Fibroblast of upper back skin (primary cell): ENCODE measurements at regions not wholly inside any gene's neighbourhood (a gene's known extent, or its start where the extent isn't known, plus 50 kb on each side); places are given as distances from the start of the nearest gene placed in this dataset.

Source experiments
- DNase-seq: peaks from one replicate; pipeline ENCODE4 v3.0.0-alpha.2; 2013

DNA sequence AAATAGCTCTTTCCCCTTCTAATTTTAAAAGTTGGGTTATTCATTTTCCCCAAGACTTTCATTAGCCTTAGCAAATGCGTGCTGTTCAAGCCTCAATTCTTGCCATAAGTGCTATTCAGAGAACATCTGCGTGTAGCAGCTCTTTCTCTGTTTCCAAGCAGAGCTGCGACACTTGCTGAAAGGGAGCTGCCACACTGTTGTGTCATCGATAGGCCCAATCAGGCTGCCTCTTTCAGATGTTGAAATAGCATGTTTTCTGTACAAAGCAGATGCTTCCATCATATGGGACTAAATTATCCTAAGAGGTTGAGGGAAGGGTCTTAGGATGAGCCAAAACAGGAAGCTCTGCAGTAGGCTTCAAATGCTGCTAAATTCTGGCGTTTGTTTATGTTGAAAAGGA, 220.9 kb upstream of the CDC14C start:
- no peak for DNase-seq

DNA sequence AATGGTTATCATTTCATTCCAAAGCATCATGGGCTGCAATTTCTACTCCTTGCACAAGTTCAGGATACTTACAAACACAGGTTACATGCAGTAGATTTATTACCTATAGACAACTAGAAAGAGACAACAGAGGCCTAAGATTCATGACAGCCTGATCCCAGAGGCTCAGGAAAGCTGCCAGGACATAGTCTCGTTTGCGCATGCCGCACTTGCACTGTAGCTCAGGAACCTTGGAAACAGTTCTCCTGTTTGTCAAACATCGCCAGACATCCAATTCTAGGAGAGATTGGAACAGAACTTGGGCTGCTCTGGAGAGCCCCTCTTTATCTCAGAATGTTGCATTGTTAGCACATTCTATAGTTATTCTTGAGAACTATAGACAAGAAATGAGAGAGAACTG, 216.2 kb upstream of the CDC14C start:
- no peak for DNase-seq

DNA sequence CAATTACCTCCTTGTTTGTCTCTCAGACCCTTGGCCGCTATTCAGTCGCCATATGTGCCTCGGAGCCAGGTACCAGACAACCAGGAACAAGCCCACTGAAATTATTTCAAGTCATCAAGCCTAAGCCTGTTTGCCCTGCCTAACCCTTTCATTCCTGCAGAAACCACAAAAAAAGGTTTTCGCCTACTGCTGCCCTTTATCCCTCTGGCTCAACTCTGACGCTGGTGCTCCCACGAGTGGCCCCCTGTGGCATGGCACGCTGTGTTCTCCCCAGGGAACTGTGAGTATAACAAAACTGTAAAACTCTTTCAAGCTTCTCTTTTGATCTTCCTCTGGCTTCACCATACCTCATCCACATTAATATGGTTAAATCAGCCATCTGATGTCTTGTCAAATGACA, 215.7 kb upstream of the CDC14C start:
- no peak for DNase-seq

DNA sequence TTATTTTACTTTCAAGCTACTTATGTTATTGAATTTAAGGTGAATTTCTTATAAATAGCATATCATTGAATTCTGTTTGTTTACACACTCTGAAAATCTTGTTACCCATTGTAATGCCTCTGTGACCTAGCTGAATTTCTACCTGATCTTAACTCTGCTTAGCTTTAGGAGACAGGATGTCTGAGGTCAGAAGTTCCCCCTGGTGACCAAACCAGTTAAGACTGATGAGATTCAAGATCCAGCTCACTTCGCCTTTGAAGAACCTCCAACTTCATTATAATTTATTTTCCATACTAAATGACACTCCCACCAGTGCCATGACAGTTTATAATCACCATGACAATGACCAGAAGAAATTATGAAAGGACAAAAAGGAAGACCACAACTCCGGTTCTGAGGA, 213.4 kb upstream of the CDC14C start:
- DNase-seq, result no peak

GRCh38 chr7:48718731-48719378, 205.5 kb upstream of the CDC14C start:
- no peak for DNase-seq

- no peak for DNase-seq
Observed at GRCh38 chr7:48728799-48729198, 195.5 kb upstream of the CDC14C start.

DNA sequence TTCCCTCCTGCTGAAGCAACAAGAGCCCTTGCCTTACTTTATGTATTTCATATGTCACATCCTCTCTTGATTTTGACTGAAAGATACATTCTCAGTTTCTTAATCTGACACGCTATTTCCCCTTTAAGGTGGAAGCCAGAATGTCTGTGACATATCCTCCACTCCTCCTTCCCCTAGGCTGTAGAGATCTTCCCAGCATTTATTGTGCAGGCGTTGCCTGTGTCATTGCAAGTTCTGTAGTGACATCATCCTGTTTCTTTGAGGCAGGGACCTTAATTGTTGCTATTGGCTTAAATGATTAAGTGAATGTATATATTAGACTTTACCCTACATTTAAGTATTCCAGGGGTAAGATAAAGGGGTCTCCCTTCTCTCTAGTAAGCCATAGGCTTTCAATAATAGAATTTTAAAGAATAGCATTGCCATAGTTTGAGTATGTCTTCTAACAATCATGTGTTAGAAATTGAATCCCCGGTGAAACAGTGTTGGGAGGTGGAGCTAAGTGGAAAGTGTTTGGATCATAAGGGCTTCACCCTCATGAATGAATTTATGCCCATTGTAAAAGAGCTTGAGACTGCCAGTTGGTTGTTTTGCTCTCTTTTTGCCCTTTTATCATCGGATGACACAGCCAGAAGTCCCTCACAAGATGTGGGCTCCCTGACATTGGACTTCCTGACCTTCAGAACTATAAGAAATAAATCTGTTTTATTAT, 189.5 kb upstream of the CDC14C start:
- DNase-seq, result no peak

GRCh38 chr7:48741545-48741944, 182.8 kb upstream of the CDC14C start:
- DNase-seq, result no peak

- DNase-seq, result no peak
Observed at GRCh38 chr7:48742079-48742798, 182.1 kb upstream of the CDC14C start.

DNA sequence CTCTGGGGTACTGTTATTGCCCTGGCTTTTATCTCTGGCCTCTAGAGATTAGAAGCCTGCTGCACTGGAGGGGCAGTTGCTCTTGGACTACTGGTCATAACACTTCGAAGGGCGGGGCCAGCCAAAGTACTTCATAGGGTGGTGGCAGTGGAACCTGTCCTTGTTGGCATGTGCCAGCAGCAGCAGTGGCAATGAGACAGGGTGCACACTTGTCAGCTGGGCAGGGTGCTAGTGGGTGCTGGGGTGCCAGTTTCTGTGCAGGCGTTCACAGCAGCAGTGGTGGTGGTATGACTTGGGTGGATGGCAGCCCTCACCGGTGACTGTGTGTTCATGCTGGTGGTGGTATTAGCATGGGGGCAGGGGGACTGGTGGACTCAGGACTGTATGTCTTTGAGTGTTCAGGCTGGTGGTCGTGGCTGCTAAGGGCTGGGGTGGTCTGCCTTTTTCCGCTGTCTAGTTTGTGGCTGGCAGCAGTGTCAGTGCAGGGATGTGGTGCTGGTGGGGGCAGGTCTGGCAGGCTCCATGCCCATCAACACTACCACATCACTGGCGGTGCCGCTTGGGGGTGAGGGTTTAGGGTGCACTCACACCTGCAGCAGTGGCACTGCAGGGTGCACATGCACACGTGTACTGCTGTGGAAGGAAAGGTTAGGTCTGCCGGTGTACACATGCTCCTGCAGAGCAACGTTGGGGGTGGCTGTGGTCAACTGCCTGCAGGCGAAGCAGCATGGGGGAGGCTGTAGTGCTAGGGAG, 176.1 kb upstream of the CDC14C start:
- DNase-seq, result no peak

DNA sequence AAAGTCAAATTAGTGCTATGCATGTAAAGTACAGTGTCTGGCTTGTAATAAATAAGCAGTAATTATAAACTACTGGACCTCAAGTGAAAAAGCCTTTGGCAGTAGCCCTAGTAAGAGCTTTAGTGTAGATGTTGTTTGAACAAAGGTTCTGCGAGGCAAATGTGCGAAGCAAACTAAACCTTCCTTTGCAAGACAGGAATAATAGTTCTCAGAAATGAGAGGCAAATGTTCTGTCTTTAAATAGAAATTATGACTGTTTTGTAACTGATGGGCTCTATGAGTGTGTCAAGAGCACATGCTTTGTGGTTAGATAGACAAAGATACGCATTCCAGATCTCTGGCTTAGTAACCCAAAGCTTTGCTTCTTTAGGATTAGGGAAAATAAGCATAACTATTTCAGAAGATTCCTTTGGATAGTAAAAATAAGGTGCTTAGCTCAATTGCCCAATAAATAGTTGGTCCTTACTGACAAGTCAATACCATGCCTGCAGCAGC, 169.2 kb upstream of the CDC14C start:
- DNase-seq, result no peak

DNA sequence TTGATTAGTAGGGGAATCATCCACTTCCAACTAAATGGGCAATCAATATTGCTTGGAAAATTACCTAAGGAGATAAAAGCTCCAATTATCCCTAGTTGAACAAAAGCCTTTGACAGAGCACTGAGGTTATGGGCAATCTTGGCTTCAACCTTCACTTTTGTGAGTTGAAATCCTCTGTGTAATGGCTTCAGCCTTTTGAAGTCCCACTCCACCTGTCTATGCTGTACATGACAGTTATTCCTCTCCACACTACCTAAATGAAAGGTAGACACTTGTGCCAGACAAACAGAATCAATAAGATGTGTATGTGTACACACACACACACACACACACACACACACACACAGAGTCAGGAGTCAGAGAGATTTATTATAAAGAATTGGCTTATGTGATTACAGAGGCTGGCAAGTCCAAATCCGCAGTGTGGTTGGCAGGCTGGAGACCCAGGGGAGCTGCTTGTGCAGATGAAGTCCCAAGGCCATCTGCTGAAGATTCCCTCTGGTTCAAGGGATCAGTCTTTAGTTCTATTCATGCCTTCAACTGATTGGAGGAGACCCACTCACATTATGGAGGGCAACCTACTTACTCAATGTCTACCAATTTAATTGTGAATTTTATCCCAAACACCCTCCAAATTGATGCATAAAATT, 164.8 kb upstream of the CDC14C start:
- no peak for DNase-seq

- DNase-seq, result peak; percentile 20
Observed at GRCh38 chr7:48760528-48761265, 163.7 kb upstream of the CDC14C start.

GRCh38 chr7:48780862-48781261, 143.5 kb upstream of the CDC14C start:
- DNase-seq, result no peak

DNA sequence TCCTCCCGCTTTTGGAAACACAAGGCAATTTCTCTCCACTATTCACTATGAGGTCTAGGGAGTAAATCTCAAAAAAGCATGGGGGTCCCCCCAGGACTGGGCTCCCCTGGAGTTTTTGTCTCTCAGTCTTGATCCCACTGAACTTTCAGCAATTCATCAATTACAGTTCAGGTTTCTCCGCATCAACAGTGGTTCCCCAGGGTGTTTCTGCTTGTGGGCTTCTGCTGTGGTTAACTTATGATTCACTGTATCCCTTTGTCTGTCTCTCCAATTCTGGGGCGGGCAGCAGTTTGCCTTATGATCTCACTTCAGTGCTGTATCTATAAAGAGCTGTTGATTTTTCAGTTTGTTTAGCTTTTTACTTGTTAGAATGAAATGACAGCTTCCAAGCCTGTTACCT, 142.6 kb upstream of the CDC14C start:
- DNase-seq, result peak; percentile 74

GRCh38 chr7:48782511-48782910, 141.8 kb upstream of the CDC14C start:
- DNase-seq, result peak; percentile 77

GRCh38 chr7:48786951-48787350, 137.4 kb upstream of the CDC14C start:
- no peak for DNase-seq

GRCh38 chr7:48803250-48803649, 121.1 kb upstream of the CDC14C start:
- DNase-seq, result no peak

DNA sequence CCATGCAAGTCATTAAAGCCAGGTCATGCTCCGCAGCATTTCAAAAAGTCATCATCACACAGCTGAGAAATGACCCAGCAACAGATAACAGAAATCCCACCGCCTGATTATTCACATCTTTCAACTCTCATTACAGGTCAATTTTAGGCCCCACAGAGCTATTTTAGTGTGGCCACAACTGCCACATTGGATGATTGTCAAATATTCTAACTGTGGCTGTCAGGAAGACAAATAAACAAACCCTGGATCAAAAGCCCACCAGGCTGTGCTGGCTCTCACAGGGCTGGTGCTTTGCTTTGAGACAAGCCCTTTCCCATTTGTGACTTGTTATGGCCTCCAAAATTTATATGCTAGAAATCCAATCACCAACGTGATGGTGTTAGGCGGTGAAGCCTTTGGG, 117.6 kb upstream of the CDC14C start:
- no peak for DNase-seq

DNA sequence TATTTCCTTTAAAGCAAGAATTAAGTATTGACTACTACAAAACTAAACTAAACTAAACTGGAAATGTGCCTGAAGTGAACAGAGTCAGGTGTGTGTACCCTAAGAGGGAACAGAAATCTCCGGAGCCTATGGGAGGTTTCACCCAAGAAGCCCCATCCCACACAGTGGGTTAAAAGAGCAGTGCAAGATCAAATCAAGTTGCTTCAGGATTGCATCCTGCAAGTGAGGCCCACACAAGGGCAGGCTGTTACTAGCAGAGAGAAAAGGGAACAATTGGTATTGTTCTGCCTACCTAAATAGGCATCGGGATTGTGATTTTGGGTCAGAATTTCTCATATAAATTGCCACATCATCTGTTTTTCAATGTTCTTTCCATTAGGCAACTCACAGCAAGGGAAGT, 113.3 kb upstream of the CDC14C start:
- DNase-seq, result no peak

DNA sequence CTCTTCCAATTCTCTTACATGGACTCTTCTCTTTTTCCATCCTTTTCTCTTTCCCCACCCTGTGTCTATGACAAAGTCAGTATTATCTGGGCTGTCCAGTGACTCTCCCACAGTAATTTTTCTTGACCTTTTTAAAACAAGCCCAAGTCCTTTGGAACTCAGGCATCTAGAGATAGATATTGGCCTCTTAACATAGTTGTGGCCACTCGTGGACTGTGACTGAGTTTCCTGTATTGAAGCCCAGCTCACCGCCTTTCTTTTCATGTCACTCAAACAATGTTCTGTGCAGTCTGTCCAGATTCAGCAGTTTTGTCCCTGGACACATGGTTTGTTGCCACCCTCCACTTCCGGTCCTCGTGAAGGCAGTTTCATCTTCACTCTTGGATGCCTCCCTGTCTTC, 110.9 kb upstream of the CDC14C start:
- DNase-seq, result no peak

- no peak for DNase-seq
Observed at GRCh38 chr7:48822138-48822537, 102.2 kb upstream of the CDC14C start.
